ENCODE measurements at regions not wholly inside any gene's neighbourhood (a gene's known extent, or its start where the extent isn't known, plus 50 kb on each side); places are given as distances from the start of the nearest gene placed in this dataset.

- no peaks in the 10 kb centered on the region for H3K79me2 ChIP-seq (ENCODE audit: control insufficient read depth, insufficient read depth, low read length)
- H4K20me1 ChIP-seq (replicated peaks; ENCODE audit: control insufficient read depth, insufficient read depth, low read length) = no peaks in the 10 kb centered on the region
- no peak overlapping the region for H2AFZ ChIP-seq (ENCODE audit: low read depth, low read length)
- intact Hi-C loops (cut with micrococcal nuclease) = no loop called here
- ChIA-PET POLR2A (no interaction called here), CTCF (ENCODE audit: low intra/inter-chr PET ratio) (no interaction called here)
- no peak for DNase-seq (ENCODE audit: extremely low read depth in 1 of 4, low spot score in 3 of 4)
- WGBS (ENCODE audit: insufficient coverage, low coverage, missing lambda C conversion rate) = 2% methylated on average over 3 of the region's 3 CpGs
- no peak for ATAC-seq
- no peaks in the 10 kb centered on the region for H3K4me1 ChIP-seq (replicated peaks in 1 of 2; ENCODE audit: control insufficient read depth in 2 of 2, insufficient read depth in 2 of 2, low read length in 2 of 2)
- in situ Hi-C loops (cut with MboI) = no loop called here
- no TSS peak for BruUV-seq (replicated peaks)
- no peak overlapping the region for H3K9ac ChIP-seq (ENCODE audit: insufficient read depth in 1 of 2, low read depth in 2 of 2, low read length in 2 of 2)
- no peak overlapping the region for H3K4me2 ChIP-seq (ENCODE audit: insufficient read depth, low read length)
- H3K9me1 ChIP-seq (ENCODE audit: control insufficient read depth, insufficient read depth, low read length) = no peaks in the 10 kb centered on the region
- H3K27ac ChIP-seq (ENCODE audit: extremely low read depth, low read depth, low read length) = no peak overlapping the region
- no peak for FAIRE-seq
- H3K4me3 ChIP-seq = no peak overlapping the region
- TF ChIP-seq MBD2 (IDR thresholded peaks at IDR 0.05; ENCODE audit: borderline replicate concordance, low read depth) (no peak), ZNF3 (CRISPR knock-in tag; IDR thresholded peaks at IDR 0.05) (no peak), GATA2 (CRISPR knock-in tag; IDR thresholded peaks at IDR 0.05) (no peak)
- H3K27me3 ChIP-seq (ENCODE audit: control insufficient read depth in 2 of 2, insufficient read depth in 2 of 2, low read length in 2 of 2) = no peaks in the 10 kb centered on the region
- H3K9me3 ChIP-seq (replicated peaks; ENCODE audit: control insufficient read depth, insufficient read depth, low read depth, low read length) = no peaks in the 10 kb centered on the region
- H3K36me3 ChIP-seq (ENCODE audit: control insufficient read depth, insufficient read depth, low read length) = no peaks in the 10 kb centered on the region
Observed at GRCh38 chr4:112015960-112016359, 129.3 kb upstream of the FAM241A start.

DNA sequence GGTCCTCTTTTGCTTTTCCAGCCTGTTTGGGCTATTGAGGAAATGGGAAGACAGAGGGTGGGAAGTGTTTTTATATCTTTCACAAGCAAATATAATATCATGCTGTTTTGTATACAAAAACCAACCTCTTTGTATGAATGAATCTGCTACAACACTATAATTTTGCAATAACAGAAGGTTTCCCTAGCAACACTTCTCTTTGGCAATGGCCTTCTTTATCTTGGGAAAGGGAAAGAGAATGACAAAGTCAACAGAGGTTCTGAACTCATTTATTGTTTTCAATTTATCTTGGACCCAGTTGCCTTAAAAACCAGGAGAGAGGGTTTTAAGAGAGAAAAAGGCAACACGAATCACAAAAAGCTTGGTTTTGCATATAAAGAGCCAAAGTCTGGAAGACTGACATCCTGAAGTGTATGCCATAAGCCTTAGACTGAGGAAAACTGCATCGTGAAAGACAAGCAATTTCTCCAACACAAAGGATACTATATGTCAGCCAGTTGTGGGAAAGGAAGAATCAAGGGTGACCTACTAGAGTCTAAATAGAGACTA is 121.8 kb upstream of the FAM241A start:
- FAIRE-seq = no peak

More for the DNA sequence above, 121.8 kb upstream of the FAM241A start:
- in situ Hi-C loops (cut with MboI) = no loop called here
- no peaks in the 10 kb centered on the region for H3K9me1 ChIP-seq (ENCODE audit: control insufficient read depth, insufficient read depth, low read length)
- no peaks in the 10 kb centered on the region for H3K9me3 ChIP-seq (replicated peaks; ENCODE audit: control insufficient read depth, insufficient read depth, low read depth, low read length)
- WGBS (ENCODE audit: insufficient coverage, low coverage, missing lambda C conversion rate) = 4% methylated on average over 2 of the region's 2 CpGs
- H3K4me1 ChIP-seq (replicated peaks in 1 of 2; ENCODE audit: control insufficient read depth in 2 of 2, insufficient read depth in 2 of 2, low read length in 2 of 2) = no peaks in the 10 kb centered on the region
- DNase-seq (ENCODE audit: extremely low read depth in 1 of 4, low spot score in 3 of 4) (no peak), ATAC-seq (no peak)
- CTCF ChIA-PET (ENCODE audit: low intra/inter-chr PET ratio) = no interaction called here
- no peak for TF ChIP-seq ZNF184 (CRISPR knock-in tag; IDR thresholded peaks at IDR 0.05)
- no peak for TF ChIP-seq ESRRB (CRISPR knock-in tag; IDR thresholded peaks at IDR 0.05; ENCODE audit: borderline replicate concordance)
- TF ChIP-seq HNRNPLL (IDR thresholded peaks at IDR 0.05; ENCODE audit: low read depth, low read length, poor library complexity, severe bottlenecking) = no peak
- no peak for TF ChIP-seq ETV6 (IDR thresholded peaks at IDR 0.05; ENCODE audit: borderline replicate concordance in 1 of 2, low read depth in 2 of 2, low read length in 1 of 2)
- no peak for TF ChIP-seq ETV6 (CRISPR knock-in tag; IDR thresholded peaks at IDR 0.05; ENCODE audit: borderline replicate concordance)
- no peak for TF ChIP-seq TEAD2 (tag; IDR thresholded peaks at IDR 0.05)
- TF ChIP-seq SLC30A9 (CRISPR knock-in tag; IDR thresholded peaks at IDR 0.05) = no peak
- TF ChIP-seq ZNF277 (CRISPR knock-in tag; IDR thresholded peaks at IDR 0.05; ENCODE audit: borderline replicate concordance) = no peak
- no peak for TF ChIP-seq TCF7L2 (IDR thresholded peaks at IDR 0.05; ENCODE audit: low read depth, low read length)
- no peaks in the 10 kb centered on the region; the same call in 2 of the 3 replicates for H3K36me3 ChIP-seq (ENCODE audit: control insufficient read depth, insufficient read depth, low read length)
- POLR2A ChIA-PET = no interaction called here
- H3K9ac ChIP-seq (ENCODE audit: insufficient read depth in 1 of 2, low read depth in 2 of 2, low read length in 2 of 2) = no peak overlapping the region
- no peak overlapping the region for H2AFZ ChIP-seq (ENCODE audit: low read depth, low read length)
- no peak overlapping the region for H3K27ac ChIP-seq (ENCODE audit: extremely low read depth, low read depth, low read length)
- H3K4me2 ChIP-seq (ENCODE audit: insufficient read depth, low read length) = no peak overlapping the region
- H3K27me3 ChIP-seq (ENCODE audit: control insufficient read depth in 2 of 2, insufficient read depth in 2 of 2, low read length in 2 of 2) = no peaks in the 10 kb centered on the region
- no peaks in the 10 kb centered on the region for H4K20me1 ChIP-seq (replicated peaks; ENCODE audit: control insufficient read depth, insufficient read depth, low read length)
- BruUV-seq (replicated peaks) = no TSS peak
- H3K79me2 ChIP-seq (ENCODE audit: control insufficient read depth, insufficient read depth, low read length) = no peaks in the 10 kb centered on the region
- H3K4me3 ChIP-seq = no peak overlapping the region
- intact Hi-C loops (cut with micrococcal nuclease) = no loop called here
